ENCODE measurements at regions not wholly inside any gene's neighbourhood (a gene's known extent, or its start where the extent isn't known, plus 50 kb on each side); places are given as distances from the start of the nearest gene placed in this dataset.

DNA sequence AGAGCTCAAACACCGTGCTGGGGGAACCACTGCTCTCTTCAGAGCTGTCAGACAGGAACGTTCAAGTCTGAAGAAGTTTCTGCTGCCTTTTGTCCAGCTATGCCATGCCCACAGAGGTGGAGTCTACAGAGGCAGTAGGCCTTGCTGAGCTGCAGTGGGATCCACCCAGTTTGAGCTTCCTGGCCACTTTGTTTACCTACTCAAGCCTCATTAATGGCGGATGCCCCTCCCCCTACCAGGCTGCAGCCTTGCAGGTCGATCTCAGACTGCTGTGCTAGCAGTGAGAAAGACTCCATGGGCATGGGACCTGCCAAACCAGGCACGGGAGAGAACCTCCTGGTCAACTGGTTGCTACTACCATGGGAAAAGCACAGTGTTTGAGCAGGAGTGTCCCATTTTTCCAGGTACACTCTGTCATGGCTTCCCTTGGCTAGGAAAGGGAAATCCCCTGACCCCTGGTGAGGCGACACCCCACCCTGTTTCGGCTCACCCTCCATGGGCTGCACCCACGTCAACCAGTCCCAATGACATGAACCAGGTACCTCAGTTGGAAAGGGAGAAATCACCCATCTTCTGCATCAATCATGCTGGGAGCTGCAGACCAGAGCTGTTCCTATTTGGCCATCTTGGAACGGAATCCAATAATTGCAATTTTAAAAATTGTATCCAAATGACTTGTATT, 246.9 kb upstream of the ADAMTS16 start:
- Mint-ChIP-seq H3K36me3 (no peaks in the 10 kb centered on the region), H3K9me3 (peaks cover 7% of the 10 kb centered on the region), H3K27ac (no peak overlapping the region), H3K4me1 (no peaks in the 10 kb centered on the region), H3K4me3 (no peak overlapping the region), H3K27me3 (no peaks in the 10 kb centered on the region)
- CTCF ChIA-PET, result no interaction called here
- DNase-seq, result no peak

DNA sequence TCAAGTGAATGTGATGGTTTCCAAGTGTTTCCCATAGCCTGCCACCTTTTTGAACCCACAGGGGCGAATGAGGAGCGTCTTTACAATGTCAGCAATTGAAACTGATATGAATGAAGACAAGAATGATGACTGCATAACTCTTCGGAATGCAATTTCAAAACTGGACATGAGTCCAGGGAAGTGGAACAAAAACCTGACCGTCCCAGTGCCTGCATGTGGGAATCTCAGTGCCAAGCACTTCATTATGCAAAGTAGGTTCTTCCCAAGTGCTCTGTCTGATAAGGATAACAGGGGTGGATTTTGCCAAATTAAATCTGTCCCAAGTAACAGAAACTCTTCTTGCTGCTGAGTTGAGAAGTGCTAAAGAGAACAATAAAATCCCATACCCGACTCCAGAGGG, 243.8 kb upstream of the ADAMTS16 start:
- Mint-ChIP-seq H3K27ac (no peak overlapping the region), H3K4me3 (no peak overlapping the region), H3K9me3 (peaks cover 4% of the 10 kb centered on the region), H3K4me1 (no peaks in the 10 kb centered on the region), H3K27me3 (no peaks in the 10 kb centered on the region), H3K36me3 (no peaks in the 10 kb centered on the region)
- DNase-seq, result no peak
- CTCF ChIA-PET, result no interaction called here

DNA sequence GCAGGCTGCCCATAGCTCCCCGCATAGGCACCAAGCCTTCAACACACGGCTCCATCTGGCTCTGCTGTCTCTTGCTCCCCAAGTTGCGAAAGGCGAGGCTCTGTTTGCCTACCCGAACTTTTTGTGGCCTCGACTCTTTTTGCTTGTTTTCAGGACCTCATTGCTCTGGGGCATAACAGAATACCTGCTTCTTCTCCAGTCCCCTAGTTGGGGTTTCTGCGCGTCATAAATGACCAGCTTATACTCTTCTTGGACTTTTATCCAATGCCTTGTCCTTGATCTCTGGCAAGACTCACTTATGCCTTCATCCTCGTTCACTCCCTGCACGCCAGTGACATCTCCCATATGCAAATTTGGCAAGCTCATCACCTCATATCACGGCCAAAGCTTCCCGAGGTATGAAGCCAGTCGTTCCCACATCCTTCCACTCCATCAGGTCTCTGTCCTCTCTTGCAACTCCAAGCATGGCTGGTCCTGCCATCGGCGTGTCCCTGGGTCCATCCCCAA, 238.8 kb upstream of the ADAMTS16 start:
- Mint-ChIP-seq H3K9me3 (no peaks in the 10 kb centered on the region), H3K4me3 (no peak overlapping the region), H3K27ac (no peak overlapping the region), H3K4me1 (no peaks in the 10 kb centered on the region), H3K27me3 (no peaks in the 10 kb centered on the region), H3K36me3 (no peaks in the 10 kb centered on the region)
- CTCF ChIA-PET, result interaction anchor here (1.2 kb wide), 1 partner anchor 40 kb away, joined by 3 read pairs; no protein-coding TSS in a partner anchor
- DNase-seq, result no peak

DNA sequence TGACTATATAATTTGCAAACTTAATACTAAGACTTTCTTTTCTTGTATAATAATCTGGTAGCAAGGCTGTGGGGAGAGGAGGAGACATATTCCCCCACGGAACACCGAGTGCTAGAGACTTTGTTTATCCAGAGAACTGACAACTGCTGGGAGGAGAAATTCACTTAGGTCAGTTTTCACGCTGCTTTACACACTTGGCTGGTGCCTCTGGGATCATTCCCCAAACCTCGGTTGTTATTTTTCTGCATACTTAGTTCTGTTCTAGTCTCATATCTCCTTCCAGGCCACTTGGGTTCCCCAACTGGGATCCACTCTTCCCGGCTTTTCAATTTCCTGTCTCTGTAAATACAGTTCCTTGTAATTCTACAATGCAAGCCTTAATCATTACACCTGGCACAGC, 238.2 kb upstream of the ADAMTS16 start:
- Mint-ChIP-seq H3K4me3 (no peak overlapping the region), H3K4me1 (no peaks in the 10 kb centered on the region), H3K9me3 (no peaks in the 10 kb centered on the region), H3K27ac (no peak overlapping the region), H3K36me3 (no peaks in the 10 kb centered on the region), H3K27me3 (no peaks in the 10 kb centered on the region)
- DNase-seq, result no peak
- CTCF ChIA-PET, result interaction anchor here (1.2 kb wide), 1 partner anchor 40 kb away, joined by 3 read pairs; no protein-coding TSS in a partner anchor

DNA sequence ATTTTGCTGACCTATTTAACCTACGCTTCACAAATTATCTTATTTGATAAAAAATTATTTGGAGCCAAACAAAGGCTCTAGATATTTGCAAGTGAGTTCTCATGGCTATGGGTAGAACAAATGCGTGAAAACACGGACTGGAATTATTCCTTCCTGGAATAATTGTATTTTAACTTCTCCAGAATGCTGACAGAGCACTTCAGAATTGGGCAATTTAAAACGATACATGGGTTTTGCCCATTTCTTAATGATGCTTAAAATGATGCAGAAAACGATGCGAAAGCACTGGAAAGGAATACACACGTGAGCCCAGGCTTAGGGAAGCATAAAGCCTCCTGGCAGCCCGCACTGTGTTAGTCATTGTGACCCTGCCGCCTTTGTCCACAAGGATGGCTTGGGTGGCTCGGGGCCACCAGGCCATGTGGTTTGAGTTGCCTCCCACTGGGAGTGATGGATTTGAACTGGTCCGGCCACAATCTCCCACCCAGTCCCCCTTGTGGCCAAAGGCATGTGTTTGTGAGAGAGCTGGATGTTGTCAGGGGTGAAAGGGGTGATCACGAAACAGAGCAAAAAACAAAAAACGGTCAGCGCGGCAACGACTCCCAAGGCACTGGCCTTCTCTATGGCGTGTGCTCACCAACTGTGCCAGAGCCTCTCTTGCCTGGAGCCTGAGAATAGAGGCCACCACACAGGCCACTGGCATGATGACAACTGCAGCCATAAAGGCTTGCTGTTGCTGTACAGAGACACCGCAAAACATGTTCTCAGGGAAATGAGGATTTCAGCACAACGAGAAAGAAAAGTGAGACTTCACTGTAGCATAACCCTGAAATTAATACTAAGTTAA, 234.2 kb upstream of the ADAMTS16 start:
- Mint-ChIP-seq H3K4me1 (no peaks in the 10 kb centered on the region), H3K9me3 (no peaks in the 10 kb centered on the region), H3K36me3 (no peaks in the 10 kb centered on the region), H3K27ac (no peak overlapping the region), H3K27me3 (no peaks in the 10 kb centered on the region), H3K4me3 (no peak overlapping the region)
- no peak for DNase-seq
- CTCF ChIA-PET, result no interaction called here

DNA sequence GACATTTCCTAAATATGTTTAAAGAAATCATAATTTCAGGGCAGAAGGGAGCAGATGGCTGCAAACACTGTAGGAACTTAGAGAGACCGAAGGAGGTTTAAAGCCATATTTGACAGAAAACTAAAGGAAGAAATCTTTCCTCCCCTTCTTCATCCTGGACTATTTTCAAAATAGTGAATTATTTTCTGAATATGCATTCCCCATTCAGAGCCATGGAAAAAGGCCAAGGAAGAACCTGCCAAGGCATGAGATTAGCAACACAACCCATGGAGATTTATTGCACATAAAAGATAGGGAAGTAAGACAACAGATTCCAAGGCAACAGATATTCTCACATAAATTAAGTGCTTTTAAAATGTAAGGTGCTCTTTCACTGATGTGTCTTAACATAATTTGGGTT, 233.3 kb upstream of the ADAMTS16 start:
- no peaks in the 10 kb centered on the region for H3K36me3 Mint-ChIP-seq
- H3K4me1 Mint-ChIP-seq, result no peaks in the 10 kb centered on the region
- no peak overlapping the region for H3K4me3 Mint-ChIP-seq
- CTCF ChIA-PET, result no interaction called here
- no peaks in the 10 kb centered on the region for H3K9me3 Mint-ChIP-seq
- no peak for DNase-seq
- H3K27ac Mint-ChIP-seq, result no peak overlapping the region
- H3K27me3 Mint-ChIP-seq, result no peaks in the 10 kb centered on the region

DNA sequence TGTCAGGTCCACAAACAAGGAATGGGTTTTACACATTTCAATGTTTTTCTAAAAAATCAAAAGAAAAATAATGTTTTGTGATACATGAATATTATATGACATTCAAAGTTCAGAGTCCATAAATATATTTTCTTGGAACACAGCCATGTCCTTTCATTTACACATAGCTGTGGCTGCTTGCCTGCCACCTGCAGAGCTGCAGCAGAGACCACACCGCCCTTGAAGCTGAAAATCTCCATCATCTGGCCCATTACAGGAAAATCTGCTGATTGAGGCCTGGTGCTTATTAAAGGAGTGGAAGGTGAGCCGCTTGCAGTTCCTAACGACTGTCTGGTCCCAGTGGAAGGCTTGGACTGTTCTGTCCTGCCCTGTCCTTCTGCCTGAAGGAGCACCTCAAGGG, 232.6 kb upstream of the ADAMTS16 start:
- CTCF ChIA-PET, result no interaction called here
- no peak overlapping the region for H3K4me3 Mint-ChIP-seq
- H3K27ac Mint-ChIP-seq, result no peak overlapping the region
- DNase-seq, result no peak
- no peaks in the 10 kb centered on the region for H3K9me3 Mint-ChIP-seq
- H3K4me1 Mint-ChIP-seq, result no peaks in the 10 kb centered on the region
- no peaks in the 10 kb centered on the region for H3K36me3 Mint-ChIP-seq
- no peaks in the 10 kb centered on the region for H3K27me3 Mint-ChIP-seq

DNA sequence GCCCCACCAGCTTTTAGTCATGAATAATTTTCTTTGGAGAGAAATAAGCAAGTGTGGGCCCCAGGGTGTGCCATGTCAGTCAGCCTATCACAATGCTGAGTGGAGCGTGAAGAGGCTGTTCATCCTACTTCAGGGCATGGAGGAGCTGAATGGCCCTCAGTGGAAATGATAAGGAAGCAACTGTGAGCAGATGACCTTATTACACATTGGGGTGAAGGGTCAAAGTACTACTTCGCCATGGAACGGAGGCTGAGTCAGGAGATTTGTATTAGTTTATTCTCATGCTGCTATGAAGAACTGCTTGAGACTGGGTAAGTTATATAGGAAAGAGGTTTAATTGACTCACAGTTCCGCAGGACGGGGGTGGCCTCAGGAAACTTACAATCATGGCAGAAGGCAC, 231.0 kb upstream of the ADAMTS16 start:
- CTCF ChIA-PET, result no interaction called here
- H3K4me1 Mint-ChIP-seq, result no peaks in the 10 kb centered on the region
- H3K4me3 Mint-ChIP-seq, result no peak overlapping the region
- no peaks in the 10 kb centered on the region for H3K9me3 Mint-ChIP-seq
- no peak for DNase-seq
- no peaks in the 10 kb centered on the region for H3K36me3 Mint-ChIP-seq
- no peaks in the 10 kb centered on the region for H3K27me3 Mint-ChIP-seq
- H3K27ac Mint-ChIP-seq, result no peak overlapping the region

DNA sequence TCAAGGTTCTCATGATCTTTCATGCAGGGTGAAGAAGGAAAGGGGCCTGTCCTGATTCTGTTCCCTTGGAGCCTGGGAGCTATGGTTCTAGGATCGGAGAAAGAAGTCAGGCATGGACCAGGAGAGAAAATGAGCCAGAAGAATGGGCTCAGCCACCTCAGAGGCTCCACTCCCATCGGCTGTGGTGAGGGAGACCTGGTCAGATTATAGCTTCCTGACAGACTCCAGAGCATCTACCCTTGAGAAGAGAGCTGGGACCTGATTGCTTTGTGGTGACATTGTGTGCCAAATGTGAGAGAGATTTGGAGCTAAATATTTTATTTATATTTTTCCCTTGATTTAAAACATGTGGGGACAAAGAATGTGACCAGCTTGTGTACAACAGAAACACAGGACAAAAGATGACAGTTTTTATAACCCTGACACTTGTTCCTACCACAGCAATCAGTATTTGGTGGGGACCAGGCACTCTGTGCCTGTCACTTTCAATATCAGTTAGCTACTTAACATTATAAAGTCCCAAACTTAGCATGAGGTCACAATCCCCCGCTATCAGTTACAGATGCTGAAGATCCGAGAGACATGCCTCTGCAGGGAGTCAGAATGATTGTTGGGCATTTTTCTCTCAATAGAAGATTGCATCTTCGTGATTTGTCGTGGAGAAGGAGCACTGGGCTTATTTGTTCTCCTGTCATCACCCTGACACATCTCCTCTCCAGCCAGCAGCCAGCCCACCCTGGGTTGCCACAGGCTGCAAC, 228.3 kb upstream of the ADAMTS16 start:
- CTCF ChIA-PET, result no interaction called here
- no peak overlapping the region for H3K27ac Mint-ChIP-seq
- DNase-seq, result no peak
- H3K27me3 Mint-ChIP-seq, result no peaks in the 10 kb centered on the region
- H3K9me3 Mint-ChIP-seq, result no peaks in the 10 kb centered on the region
- no peaks in the 10 kb centered on the region for H3K4me1 Mint-ChIP-seq
- no peak overlapping the region for H3K4me3 Mint-ChIP-seq
- H3K36me3 Mint-ChIP-seq, result no peaks in the 10 kb centered on the region

DNA sequence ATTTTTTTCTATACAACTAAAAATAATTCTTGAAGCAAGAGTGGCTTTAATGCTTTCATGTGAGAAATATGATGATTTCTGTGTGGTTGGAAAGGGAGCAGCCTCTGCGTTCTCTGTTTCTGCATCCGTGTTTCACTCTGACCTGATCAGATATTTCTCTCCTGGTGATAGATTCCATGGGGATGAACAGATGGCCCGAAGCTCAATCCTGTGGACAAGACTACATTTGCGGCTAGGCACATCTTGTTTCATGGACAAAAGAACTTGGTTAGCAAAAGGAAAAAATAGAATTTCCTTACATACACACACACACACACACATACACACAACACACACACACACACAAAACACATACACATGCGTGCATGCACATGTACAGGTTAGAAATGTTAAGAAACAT, 218.2 kb upstream of the ADAMTS16 start:
- Mint-ChIP-seq H3K9me3 (peaks cover 2% of the 10 kb centered on the region), H3K27me3 (no peaks in the 10 kb centered on the region), H3K4me1 (no peaks in the 10 kb centered on the region), H3K36me3 (no peaks in the 10 kb centered on the region), H3K27ac (no peak overlapping the region), H3K4me3 (no peak overlapping the region)
- CTCF ChIA-PET, result no interaction called here
- DNase-seq, result no peak

DNA sequence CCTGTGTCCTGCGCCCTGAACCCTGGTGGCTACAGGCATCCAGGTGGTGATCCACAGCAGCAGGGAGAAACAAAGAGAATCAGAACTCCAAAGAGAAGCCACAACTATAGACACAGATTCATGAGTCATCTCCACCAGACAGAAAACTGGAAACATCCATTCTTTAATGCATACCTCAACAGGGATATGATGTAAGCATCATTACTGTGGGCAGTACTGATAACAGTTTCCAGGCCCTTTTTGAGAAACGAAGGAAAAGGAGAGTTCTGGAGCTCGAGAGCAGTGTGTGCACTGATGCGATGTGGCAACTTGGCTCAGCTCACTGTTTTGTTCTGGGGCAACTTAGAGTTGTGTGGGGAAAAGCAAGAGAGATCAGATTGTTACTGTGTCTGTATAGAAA, 215.6 kb upstream of the ADAMTS16 start:
- H3K27ac Mint-ChIP-seq, result no peak overlapping the region
- no peak for DNase-seq
- H3K4me3 Mint-ChIP-seq, result no peak overlapping the region
- H3K27me3 Mint-ChIP-seq, result no peaks in the 10 kb centered on the region
- H3K4me1 Mint-ChIP-seq, result no peaks in the 10 kb centered on the region
- H3K36me3 Mint-ChIP-seq, result no peaks in the 10 kb centered on the region
- CTCF ChIA-PET, result no interaction called here
- peaks cover 4% of the 10 kb centered on the region for H3K9me3 Mint-ChIP-seq

DNA sequence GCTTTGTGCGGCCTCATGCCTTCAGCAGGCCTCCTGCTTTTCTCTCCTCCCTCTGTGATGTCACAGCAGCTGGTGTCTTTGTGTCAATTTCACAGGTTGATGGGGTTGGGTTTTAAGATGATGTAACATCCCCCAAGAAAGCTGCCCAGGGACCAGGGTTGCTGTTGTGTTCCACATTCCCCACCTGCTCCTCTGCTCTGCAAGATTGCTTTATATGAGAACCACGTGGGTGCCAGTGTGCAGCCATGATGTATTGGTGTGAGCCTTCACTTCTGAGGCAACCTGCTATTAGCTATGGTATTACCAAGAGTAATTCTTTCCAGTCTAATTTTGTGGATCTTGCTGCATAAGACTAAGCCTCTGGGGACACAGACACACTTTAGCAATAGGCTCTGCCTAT, 213.0 kb upstream of the ADAMTS16 start:
- CTCF ChIA-PET, result no interaction called here
- Mint-ChIP-seq H3K27me3 (no peaks in the 10 kb centered on the region), H3K27ac (no peak overlapping the region), H3K9me3 (peaks cover 4% of the 10 kb centered on the region), H3K36me3 (no peaks in the 10 kb centered on the region), H3K4me1 (no peaks in the 10 kb centered on the region), H3K4me3 (no peak overlapping the region)
- DNase-seq, result no peak

DNA sequence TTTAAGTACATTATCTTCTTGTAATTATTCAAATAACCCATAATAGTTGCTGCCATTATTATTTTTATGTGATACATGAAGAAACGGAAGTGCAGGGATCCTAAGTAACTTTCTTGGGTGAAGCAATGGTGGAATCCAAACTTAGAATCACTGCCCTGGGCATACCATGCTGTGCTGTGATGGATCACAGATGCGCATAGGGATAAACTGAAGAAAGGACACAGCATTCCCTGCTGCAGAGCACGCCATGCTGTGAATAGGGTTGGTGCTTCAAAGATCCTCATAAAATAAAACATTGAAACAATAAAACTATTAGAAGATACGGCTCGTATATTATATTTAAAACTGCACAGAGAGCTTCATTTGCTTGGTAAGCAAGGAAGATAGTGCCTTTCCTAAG, 211.7 kb upstream of the ADAMTS16 start:
- peaks cover 4% of the 10 kb centered on the region for H3K9me3 Mint-ChIP-seq
- H3K27me3 Mint-ChIP-seq, result no peaks in the 10 kb centered on the region
- no peak for DNase-seq
- no peak overlapping the region for H3K27ac Mint-ChIP-seq
- H3K4me1 Mint-ChIP-seq, result no peaks in the 10 kb centered on the region
- CTCF ChIA-PET, result no interaction called here
- H3K4me3 Mint-ChIP-seq, result no peak overlapping the region
- H3K36me3 Mint-ChIP-seq, result no peaks in the 10 kb centered on the region

DNA sequence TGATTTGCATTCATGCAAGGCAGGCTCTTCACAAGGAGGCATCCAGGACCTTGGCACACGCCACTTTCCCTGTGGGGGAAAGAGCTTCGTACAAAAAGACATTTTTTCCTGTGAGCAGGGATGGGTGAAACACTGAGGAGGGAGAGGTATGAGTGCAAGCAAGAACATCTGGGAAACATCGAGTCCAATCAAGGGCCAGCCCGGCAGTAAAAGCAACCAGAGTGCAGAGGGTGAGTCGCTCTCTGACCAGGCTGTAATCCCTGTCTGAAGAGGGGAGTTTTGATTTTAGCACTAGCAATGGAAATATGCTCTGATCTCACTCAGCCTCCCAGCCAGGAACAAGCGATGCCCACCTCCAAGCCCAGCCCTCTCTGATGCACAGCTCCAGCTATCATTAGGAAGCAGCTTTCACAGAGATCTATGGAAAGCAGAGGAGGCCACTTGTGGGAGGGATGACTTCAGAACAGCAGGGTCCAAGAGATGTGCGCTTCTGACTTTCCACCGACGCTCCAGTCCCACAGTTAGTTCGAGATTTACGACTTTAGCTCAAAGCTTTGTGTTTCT, 211.0 kb upstream of the ADAMTS16 start:
- no peak overlapping the region for H3K27ac Mint-ChIP-seq
- H3K4me3 Mint-ChIP-seq, result no peak overlapping the region
- H3K27me3 Mint-ChIP-seq, result no peaks in the 10 kb centered on the region
- no peaks in the 10 kb centered on the region for H3K36me3 Mint-ChIP-seq
- CTCF ChIA-PET, result no interaction called here
- DNase-seq, result no peak
- H3K9me3 Mint-ChIP-seq, result peaks cover 4% of the 10 kb centered on the region
- no peaks in the 10 kb centered on the region for H3K4me1 Mint-ChIP-seq

All from activated naive CD4-positive, alpha-beta T cell treated with anti-CD3 and anti-CD28 coated beads, Interleukin-2, amount 10 ng/mL, durations not matched to agents 7 days and 5 days (primary cell).